ENCODE measurements at regions not wholly inside any gene's neighbourhood (a gene's known extent, or its start where the extent isn't known, plus 50 kb on each side); places are given as distances from the start of the nearest gene placed in this dataset.
"Not testable (repeated sequence)": the region's sequence is repeated elsewhere in the genome, so short reads cannot be mapped to it uniquely, and the experiment has no call there.

GRCh38 chr15:31433091-31433490 lies 106.5 kb downstream of the KLF13 start:
- DNase-seq: no peak

GRCh38 chr15:31433574-31433973 lies 106.9 kb downstream of the KLF13 start:
- no peak for DNase-seq

GRCh38 chr15:31434275-31434587 lies 107.6 kb downstream of the KLF13 start:
- DNase-seq: no peak

GRCh38 chr15:31434588-31435260 lies 108.1 kb downstream of the KLF13 start:
- DNase-seq: peak; percentile 8

GRCh38 chr15:31435261-31435911 lies 108.8 kb downstream of the KLF13 start:
- DNase-seq: peak; percentile 80

- no peak for DNase-seq
These were observed 109.4 kb downstream of the KLF13 start for GRCh38 chr15:31435912-31436628.

- DNase-seq: no peak
These were observed 111.1 kb downstream of the KLF13 start for GRCh38 chr15:31437686-31438085.

GRCh38 chr15:31438601-31439265 lies 112.1 kb downstream of the KLF13 start:
- DNase-seq: no peak

- DNase-seq: peak; percentile 27
These were observed 112.7 kb downstream of the KLF13 start for GRCh38 chr15:31439328-31439727.

- DNase-seq: not testable (repeated sequence)
These were observed 113.6 kb downstream of the KLF13 start for GRCh38 chr15:31440216-31440615.

GRCh38 chr15:31440754-31441311 lies 114.2 kb downstream of the KLF13 start:
- DNase-seq: no peak

GRCh38 chr15:31442226-31442625 lies 115.6 kb downstream of the KLF13 start:
- DNase-seq: no peak

GRCh38 chr15:31442699-31443111 lies 116.1 kb downstream of the KLF13 start:
- DNase-seq: no peak

GRCh38 chr15:31444844-31445243 lies 118.2 kb downstream of the KLF13 start:
- no peak for DNase-seq

GRCh38 chr15:31446546-31446945 lies 119.9 kb downstream of the KLF13 start:
- no peak for DNase-seq

- no peak for DNase-seq
These were observed 121.4 kb downstream of the KLF13 start for GRCh38 chr15:31447931-31448634.

- DNase-seq: no peak
These were observed 122.0 kb downstream of the KLF13 start for GRCh38 chr15:31448635-31448979.

- DNase-seq: no peak
These were observed 126.2 kb downstream of the KLF13 start for GRCh38 chr15:31452595-31453557.

GRCh38 chr15:31453558-31454318 lies 127.1 kb downstream of the KLF13 start:
- DNase-seq: no peak

- no peak for DNase-seq
These were observed 128.9 kb downstream of the KLF13 start for GRCh38 chr15:31455499-31455898.

Measured in RPMI8226 (cell line).